GM18907 (cell line): ENCODE measurements at regions not wholly inside any gene's neighbourhood (a gene's known extent, or its start where the extent isn't known, plus 50 kb on each side); places are given as distances from the start of the nearest gene placed in this dataset.
"Not testable (repeated sequence)": the region's sequence is repeated elsewhere in the genome, so short reads cannot be mapped to it uniquely, and the experiment has no call there.

Source experiments
- ATAC-seq: cut with Tn5 transposase; IDR thresholded peaks from one replicate; pipeline ENCODE4 v1.9.1; 2021; ENCODE audit warnings: mild to moderate bottlenecking, moderate library complexity; ENCODE audit not compliant: unreplicated experiment

DNA sequence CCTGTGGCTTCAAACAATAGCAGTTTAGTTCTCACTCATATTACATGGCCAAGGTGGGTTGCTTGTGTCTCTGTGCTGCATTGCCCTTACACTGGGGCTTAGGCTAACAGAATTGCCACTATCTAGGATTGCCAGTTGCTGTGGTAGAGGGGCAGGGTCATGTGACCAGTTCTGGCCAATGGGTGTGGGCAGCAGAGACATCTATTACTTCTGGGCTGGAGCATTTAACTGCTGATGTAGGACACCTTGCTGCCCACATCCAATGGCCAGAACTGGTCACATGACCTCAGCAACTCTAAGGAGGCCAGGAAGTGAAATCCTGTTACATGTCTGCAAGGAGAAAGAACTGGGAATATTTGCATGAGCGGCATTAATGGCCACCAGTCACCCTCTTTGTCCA, 199.3 kb downstream of the C9orf152 start:
- no peak for ATAC-seq

DNA sequence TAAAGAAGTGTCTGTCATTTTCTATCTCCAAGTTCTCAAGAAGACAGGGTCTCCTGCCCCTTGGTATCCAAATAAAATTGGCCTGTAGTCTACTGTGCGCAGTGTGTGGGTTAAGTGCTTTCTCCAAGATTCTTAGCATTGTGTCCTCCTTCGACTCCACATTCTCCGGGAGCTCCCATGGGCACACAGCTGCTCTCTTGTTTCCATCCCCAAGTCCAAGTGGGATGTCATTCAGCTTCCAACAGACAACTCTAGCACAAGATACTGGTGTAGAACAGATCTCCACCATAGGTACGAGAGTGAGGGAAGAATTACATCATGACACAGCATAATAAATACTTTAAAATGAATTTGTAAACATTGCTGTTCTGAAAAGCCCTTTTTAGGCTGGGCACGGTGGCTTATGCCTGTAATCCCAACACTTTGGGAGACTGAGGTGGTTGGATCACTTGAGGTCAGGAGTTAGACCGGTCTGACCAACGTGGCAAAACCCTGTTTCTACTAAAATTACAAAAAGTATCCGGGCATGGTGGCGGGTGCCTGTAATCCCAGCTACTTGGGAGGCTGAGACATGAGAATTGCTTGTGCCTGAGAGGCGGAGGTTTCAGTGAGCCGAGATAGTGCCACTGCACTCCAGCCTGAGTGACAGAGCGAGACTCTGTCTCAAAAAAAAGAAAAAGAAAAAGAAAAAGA, 196.2 kb downstream of the C9orf152 start:
- no peak for ATAC-seq

DNA sequence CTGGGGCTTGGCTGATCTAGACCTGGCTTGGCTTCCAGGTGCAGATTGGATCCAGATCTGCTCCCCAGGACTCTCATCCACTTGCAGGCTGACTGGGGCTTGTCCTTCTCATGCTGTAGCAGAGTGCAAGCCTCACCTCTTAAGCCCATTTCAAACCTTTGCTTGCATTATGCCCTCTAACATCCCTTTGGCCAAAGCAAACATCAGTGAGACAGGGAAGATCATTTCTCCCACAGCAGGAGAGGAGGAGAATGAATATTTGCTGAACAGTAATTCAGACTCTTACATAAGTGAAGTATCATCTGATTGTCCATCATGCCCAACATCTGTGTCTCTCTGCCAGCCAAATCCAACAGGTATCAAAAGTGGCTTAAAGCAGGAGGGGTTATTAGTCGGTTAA, 194.9 kb downstream of the C9orf152 start:
- no peak for ATAC-seq

DNA sequence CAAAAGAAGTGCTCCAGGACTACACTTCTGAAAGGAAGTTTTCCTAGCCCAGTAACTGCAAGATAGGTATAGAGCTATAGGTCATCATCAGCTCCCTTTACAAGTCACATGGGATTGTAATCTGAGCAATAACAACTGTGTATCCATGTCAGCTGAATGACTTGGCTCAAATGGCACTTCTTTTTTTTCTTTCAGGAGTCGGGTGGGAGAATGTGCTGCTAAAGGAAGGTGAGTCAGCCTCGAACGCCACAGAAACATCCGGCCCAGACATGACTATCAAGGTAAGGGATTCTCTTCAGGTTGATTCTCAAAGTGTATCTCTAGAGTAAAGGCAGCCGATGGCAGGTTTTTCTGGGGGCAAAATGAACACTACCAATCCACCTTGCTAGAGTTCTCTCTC, 192.2 kb downstream of the C9orf152 start:
- ATAC-seq: no peak

DNA sequence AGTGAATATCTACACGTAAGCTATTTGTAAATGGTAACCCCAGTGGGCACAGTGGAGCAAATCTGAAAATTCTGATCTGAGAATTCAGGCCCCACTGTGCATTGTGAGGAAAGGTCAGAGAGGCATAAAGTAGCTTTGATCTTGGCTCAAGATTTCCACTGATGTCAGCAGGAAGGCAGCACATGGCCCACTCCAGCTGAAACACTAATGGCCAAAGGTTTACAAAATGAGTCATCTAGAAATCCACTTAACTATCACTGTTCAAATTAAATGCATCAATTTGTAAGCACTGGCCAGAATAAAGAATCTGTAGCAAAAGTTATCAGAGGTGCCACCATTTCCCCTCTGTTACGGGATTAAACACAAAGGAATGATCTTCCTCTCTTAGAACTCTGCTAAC, 191.6 kb downstream of the C9orf152 start:
- ATAC-seq: no peak

DNA sequence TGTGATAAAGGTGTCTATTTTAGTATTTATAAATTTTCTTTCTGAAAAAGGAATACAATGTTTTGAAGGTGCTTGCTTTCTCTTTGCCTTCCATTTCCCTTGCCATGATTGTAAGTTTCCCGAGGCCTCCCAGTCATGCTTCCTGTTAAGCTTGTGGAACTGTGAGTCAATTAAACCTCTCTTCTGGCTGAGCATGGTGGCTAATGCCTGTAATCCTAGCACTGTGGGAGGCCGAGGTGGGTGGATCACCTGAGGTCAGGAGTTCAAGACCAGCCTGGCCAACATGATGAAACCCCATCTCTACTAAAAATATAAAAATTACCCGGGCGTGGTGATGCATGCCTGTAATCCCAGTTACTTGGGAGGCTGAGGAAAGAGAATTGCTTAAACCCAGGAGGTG, 187.7 kb downstream of the C9orf152 start:
- not testable (repeated sequence) for ATAC-seq

DNA sequence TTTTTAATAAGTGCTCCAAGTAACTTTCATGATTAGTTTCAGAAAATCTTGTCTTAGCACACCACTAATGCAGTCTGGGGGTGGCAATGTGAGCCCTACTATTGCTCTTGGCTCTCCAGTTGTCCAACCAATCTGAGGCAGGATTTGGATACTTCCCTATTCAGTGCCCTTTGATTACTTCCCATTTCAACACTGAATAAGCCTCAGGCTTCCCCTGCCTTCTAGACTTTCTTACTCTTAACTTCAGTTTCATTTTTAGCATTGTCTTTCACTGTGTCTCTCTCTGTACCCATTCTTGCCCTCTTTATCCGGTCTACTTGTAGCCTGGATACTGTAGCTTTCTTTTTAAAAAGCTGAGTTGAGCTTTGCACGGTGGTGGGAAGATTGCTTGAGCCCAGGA, 186.1 kb downstream of the C9orf152 start:
- ATAC-seq: peak; percentile 96

DNA sequence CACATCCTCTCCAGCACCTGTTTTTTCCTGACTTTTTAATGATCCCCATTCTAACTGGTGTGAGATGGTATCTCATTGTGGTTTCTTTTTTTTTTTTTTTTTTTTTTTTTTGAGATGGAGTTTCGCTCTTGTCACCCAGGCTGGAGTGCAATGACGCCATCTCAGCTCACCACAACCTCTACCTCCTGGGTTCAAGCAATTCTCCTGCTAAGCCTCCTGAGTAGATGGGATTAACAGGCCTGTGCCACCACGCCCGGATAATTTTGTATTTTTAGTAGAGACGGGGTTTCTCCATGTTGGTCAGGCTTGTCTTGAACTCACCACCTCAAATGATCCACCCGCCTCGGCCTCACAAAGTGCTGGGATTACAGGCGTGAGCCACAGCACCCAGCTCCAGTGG, 184.7 kb downstream of the C9orf152 start:
- ATAC-seq: not testable (repeated sequence)

DNA sequence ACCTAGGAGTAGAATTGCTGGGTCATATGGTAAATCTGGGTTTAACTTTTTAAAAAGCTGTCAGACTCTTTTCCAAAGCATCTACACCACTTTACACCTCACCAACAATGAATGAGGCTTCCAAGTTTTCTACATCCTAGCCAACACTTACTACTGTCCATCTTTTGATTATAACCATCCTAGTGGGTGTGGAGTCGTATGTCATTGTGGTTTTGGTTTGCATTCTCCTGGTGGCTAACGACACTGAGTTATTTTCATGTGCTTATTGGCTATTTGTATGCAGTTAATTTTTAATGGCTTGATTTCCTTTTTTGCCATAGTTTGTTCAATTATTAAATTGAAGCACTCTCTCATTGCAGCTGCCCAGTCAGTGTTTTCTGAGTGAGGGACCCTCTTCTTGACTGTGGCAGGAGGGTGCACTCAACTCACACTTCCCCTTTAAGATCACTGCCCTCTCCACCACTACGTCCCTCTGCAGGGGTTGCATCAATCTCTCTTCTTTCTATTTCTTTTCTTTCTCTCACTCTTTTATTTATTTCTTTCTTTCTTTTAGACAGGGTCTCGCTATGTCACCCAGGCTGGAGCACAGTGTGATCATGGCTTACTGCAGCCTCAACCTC, 182.3 kb downstream of the C9orf152 start:
- no peak for ATAC-seq

DNA sequence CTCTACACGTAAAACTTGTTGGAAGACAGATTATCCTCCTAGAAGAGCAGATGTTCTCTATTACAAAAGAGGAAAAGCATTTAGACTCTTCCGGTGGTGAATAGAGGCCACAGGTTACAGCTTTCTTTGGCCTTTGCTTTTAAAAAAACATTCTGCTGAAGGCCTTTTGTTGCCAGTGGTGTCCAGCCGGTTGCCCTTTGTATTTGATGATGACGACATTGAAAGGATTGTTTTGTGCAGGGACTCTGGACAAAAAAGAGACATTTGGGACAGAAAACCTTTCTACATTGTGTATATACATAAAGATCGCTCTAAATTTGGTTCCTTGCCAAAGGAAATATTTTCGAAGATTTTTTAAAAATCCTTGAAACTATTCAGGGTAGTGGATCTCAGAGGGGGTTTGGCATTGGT, 180.3 kb downstream of the C9orf152 start:
- ATAC-seq: no peak

DNA sequence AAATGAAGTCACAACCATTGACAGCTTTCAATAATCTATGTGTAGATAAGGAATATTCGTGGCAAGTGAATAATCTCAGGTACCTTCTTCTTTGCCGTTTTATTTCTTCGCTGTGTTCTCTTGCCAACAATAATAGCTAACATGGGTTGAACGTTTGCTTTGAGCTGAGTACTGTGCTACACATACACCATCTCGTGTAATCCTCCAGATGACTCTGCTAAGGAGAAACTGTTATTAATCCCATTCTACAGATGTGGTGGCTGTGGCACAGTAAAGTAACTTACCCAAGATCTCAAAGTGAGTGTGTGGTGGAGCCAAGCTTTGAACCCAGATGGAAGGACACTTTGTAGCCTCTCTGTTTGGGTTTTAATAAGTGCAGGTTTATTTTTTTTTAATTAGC, 179.7 kb downstream of the C9orf152 start:
- ATAC-seq: no peak

DNA sequence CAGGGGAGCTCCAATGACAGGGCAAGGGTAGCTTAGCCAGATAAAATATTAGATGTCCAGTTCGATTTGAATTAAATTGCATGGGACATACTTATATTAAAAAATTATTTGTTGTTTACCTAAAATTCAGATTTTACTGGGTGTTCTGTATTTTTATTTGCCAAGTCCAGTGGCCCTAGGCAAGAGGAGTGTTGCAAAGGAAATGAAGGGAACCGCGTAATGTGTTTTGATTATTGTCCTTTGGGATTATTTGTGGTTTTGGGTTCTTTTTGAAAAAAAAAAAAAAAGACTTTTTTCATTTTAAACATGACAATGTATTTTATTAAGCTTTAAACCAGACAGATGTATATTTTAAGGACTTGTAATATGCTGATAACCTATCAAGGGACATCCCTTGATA, 179.3 kb downstream of the C9orf152 start:
- no peak for ATAC-seq

DNA sequence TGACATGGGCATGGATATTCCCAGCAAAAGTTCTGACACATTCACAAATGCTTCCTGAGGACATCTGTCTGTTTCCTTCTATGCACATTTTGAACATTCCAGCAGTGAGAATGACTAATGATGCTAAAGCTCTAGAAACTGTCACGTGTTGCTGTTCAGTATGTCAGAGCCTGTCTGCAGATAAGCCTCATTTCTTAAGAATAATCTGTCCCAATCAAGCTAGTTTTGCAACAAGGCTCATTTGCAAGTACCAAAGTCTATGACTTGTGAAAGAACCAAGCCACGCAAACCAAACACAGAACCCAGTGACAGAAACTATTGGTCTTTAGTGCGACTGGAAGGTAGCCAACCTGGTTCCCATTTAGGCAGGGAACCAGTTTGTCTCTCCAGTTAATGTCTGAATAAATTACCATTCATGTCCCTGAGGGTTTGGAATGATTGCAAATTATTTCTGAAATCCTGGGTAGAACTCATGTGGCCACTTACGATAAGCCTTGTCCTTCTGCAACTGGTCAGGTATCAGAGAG, 178.5 kb downstream of the C9orf152 start:
- no peak for ATAC-seq

DNA sequence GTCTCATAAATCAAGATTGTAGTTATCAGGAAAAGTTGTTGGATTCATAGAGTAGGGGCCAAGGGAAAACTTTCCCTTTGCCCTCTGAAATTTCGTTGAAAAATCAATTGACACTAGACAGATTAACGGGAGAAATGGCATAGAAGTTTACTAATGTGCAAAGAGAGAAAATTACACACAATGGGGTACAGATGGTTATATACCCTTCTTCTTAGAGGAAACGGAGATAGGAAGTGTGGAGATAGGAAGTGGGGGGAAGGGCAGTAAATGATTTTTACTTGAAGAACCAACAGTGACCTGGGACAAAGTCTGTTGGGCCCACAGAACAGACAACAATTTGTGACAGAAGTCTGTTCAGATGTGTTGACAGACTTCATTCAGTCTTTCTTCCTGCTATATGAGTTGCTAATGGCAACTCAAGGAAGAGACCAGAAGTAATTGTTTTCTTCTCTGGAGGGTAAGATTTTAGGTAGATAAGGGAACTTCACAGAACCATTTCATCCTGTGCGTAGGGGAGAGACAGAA, 177.9 kb downstream of the C9orf152 start:
- no peak for ATAC-seq

DNA sequence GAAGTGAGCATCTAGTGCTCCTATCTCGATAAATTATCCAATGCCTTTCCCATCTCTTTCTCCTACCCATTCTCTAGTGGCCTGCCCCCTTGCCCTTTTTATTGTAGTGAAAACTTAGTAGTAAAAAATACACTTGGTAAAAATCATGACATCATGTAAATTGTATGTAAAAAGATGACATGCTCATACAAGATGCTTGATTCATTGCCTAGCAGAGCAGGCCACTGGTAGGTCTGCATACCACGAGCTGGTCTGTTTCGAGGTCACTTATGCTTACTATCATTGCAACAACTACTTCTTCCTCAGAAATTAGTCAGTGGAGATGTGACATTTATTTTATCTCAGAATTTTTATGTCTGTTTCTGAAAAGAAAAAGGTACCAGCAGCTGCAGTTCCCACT, 177.3 kb downstream of the C9orf152 start:
- no peak for ATAC-seq

DNA sequence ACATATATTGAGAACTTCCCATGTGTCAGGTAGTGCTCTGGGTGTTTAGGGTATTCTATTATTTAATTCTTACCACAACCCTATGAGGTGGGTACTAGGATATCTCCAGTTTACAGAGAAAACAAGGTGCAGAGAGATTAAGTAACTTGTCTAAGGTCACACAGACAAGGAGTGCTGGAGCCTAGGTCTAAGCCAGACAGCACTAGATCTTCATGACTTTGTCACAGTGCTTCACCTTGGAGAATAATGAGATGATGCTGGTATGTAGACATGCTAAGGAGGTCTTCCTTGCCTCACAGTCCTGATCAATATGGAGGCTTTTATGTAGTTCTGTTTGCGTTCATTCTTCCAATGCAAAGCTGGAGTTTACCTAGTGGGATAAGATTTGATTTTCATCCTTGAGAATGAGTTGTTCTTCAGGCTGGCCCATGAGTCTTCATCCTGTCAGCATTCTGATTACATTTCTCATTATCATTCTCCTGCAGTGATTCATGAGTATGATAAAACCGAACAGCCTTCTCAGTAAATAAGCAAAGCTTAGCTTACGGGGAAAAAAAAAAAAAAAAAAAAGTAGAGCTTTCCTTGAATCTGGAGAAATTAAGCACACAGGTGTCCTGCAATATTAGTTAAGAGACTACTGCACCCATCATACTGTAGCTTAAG, 176.3 kb downstream of the C9orf152 start:
- no peak for ATAC-seq

DNA sequence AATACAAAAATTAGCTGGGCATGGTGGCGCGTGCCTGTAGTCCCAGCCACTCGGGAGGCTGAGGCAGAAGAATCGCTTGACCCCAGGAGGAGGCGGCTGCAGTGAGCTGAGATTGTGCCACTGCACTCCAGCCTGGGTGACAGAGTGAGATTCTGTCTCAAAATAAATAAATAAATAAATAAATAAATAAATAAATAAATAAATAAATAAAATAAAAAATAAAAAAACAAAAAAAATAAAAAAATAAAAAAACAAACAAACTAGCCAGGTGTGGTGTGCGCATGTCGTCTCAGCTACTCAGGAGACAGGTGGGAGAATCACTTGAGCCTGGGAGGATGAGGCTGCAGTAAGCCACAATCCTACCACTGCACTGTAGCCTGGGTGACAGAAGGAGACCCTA, 175.4 kb downstream of the C9orf152 start:
- ATAC-seq: not testable (repeated sequence)

DNA sequence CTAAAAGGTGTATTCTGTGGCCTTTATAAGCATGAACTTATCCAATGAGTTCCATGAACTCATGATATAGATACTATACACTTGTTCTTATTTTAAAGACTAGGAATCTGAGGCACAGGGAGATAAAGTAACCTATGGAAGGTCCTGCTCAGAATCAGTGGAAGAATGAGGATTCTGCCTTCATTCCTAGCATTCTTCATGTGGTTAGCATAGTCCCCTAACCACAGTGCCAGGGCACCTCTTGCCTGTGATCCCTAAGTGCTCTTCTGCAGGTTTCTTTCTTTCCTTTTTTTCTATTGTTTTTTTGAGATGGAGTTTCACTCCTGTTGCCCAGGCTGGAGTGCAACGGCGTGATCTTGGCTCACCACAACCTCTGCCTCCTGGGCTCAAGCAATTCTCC, 174.1 kb downstream of the C9orf152 start:
- no peak for ATAC-seq

DNA sequence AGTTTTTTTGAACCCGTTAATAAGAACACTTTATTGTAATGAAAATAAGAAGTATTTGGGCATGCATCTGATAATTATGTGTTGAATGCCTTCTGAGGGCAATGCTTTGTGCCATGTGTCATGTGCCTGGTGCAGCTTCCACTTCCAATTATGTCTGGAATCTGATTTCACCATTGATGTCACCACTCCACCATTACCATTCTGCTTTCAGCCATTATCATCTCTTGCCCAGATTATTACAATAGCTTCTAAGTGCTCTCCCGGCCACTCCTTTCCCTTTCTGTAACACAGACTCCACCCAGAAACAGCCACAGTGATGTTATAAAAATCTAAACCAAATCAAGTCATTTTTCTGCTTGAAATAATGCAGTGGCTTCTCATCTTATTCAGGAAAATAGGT, 171.7 kb downstream of the C9orf152 start:
- ATAC-seq: no peak

DNA sequence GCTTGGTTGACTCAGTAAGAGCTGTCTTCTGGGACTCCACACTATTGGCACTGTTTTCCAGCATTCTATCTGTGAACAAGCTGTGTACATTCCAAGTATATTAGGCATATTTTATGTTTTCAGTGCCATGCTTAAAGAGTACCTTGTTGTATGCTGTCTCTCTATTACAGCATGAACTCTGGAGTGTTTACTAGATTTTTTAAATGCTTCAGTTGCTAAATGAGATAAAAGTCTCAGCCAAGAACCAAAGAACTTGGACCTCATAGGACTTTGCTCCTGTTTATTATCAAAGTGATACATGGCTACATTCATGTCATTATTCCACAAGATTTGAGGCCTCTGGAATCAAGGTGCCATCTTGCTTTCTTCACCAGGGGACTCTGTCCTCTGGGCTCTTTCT, 167.2 kb downstream of the C9orf152 start:
- no peak for ATAC-seq

DNA sequence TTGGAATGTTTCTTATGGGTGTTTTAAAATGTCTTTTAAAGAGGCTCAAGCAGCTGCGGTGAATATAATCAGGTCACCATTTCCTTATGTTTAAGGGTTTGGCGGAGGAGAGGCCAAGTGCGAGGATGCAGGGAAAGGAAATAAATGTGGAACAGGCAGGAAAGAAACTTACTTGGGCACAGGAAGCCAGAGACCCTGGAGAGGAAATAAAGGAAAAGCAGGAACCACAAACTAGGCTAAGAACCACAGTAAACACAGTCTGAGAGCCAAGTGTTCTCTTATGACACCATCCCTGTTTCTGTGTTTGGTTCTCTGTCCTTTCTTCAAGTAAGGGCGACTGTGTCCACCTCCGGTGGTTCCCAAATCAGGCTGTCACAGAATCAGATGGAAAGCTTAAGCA, 166.5 kb downstream of the C9orf152 start:
- ATAC-seq: no peak
